HUES64 (cell line): ENCODE measurements at regions not wholly inside any gene's neighbourhood (a gene's known extent, or its start where the extent isn't known, plus 50 kb on each side); places are given as distances from the start of the nearest gene placed in this dataset.
"Not testable (repeated sequence)": the region's sequence is repeated elsewhere in the genome, so short reads cannot be mapped to it uniquely, and the experiment has no call there.

Source experiments
- H3K27ac ChIP-seq: 2 replicates; pipeline ENCODE4 v1.7.0; 2013; ENCODE audit warnings: low read depth, low read length, inconsistent platforms
- H3K27me3 ChIP-seq: 2 replicates; pipeline ENCODE4 v1.6.1; 2013; ENCODE audit warnings: mild to moderate bottlenecking, low read length; ENCODE audit not compliant: insufficient read depth
- H3K36me3 ChIP-seq: 2 replicates; pipeline ENCODE4 v1.6.1; 2013; ENCODE audit warnings: mild to moderate bottlenecking, low read length; ENCODE audit not compliant: insufficient read depth
- H3K4me1 ChIP-seq: 2 replicates; pipeline ENCODE4 v1.6.1; 2013; ENCODE audit warnings: mild to moderate bottlenecking, low read length, moderate library complexity; ENCODE audit not compliant: insufficient read depth
- H3K4me3 ChIP-seq: 2 replicates; pipeline ENCODE4 v1.5.1; 2013; ENCODE audit warnings: mild to moderate bottlenecking, low read length, moderate library complexity
- H3K9ac ChIP-seq: 2 replicates; pipeline ENCODE4 v1.6.1; 2013; ENCODE audit warnings: mild to moderate bottlenecking, low read depth, low read length
- H3K9me3 ChIP-seq: 2 replicates; pipeline ENCODE4 v1.6.1; 2013; ENCODE audit warnings: low read depth, low read length; ENCODE audit not compliant: insufficient read depth
- WGBS: fragments of 150-250, 120-280 bp; methylation state at CpG from one replicate; pipeline ENCODE4 v1.1.7; 2013; ENCODE audit warnings: missing lambda C conversion rate; 5-methylcytosine and 5-hydroxymethylcytosine counted together

- Histone ChIP-seq H3K27me3 (no peaks in the 10 kb centered on the region), H3K9me3 (no peaks in the 10 kb centered on the region)
These were observed 1865.4 kb downstream of the MAT2B start for GRCh38 chr5:165370794-165371193.

GRCh38 chr5:165375201-165375600 lies 1869.8 kb downstream of the MAT2B start:
- Histone ChIP-seq H3K9ac (no peak overlapping the region), H3K4me3 (no peak overlapping the region), H3K27ac (no peak overlapping the region), H3K4me1 (no peaks in the 10 kb centered on the region), H3K36me3 (no peaks in the 10 kb centered on the region), H3K9me3 (no peaks in the 10 kb centered on the region), H3K27me3 (no peaks in the 10 kb centered on the region)
- WGBS, result 100% methylated on average over 2 of the region's 2 CpGs

More at GRCh38 chr5:165370794-165371193, 1865.4 kb downstream of the MAT2B start:
- Histone ChIP-seq H3K36me3 (no peaks in the 10 kb centered on the region), H3K27ac (no peak overlapping the region), H3K4me1 (no peaks in the 10 kb centered on the region), H3K9ac (no peak overlapping the region), H3K4me3 (no peak overlapping the region)
- 89% methylated on average over 1 of the region's 1 CpG for WGBS

- H3K9me3 ChIP-seq, result no peaks in the 10 kb centered on the region
- no peaks in the 10 kb centered on the region for H3K36me3 ChIP-seq
- no peak overlapping the region for H3K4me3 ChIP-seq
- no peak overlapping the region for H3K9ac ChIP-seq
- 100% methylated on average over 1 of the region's 2 CpGs for WGBS
- no peak overlapping the region for H3K27ac ChIP-seq
- no peaks in the 10 kb centered on the region for H3K27me3 ChIP-seq
- H3K4me1 ChIP-seq, result no peaks in the 10 kb centered on the region
These were observed 1888.4 kb downstream of the MAT2B start for GRCh38 chr5:165393839-165394238.

- Histone ChIP-seq H3K36me3 (no peaks in the 10 kb centered on the region), H3K27me3 (no peaks in the 10 kb centered on the region), H3K4me3 (no peak overlapping the region), H3K4me1 (0 out of 2 replicates have a peak, but pooled peaks cover 3% of the 10 kb centered on the region), H3K27ac (no peak overlapping the region), H3K9ac (no peak overlapping the region), H3K9me3 (no peaks in the 10 kb centered on the region)
- 90% methylated on average over 1 of the region's 1 CpG for WGBS
These were observed 1892.1 kb downstream of the MAT2B start for GRCh38 chr5:165397516-165397915.

DNA sequence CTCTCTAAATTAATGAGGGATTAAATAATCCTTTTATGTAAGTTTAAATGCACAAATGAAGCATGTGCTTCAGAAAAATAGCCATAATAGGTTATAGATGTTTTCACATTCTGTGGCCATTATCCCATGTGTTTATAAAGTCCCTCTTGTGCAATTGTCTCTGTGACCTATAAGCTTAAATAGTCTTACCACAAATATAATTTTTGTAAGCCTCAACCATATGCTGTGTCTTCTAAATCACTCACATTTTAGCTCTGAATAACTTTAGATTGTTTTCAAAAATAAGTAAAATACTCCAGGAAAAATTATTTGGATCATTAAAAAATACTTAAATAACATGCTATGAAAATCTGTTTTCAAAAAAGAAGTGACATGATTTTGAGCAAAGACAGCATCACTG lies 1894.7 kb downstream of the MAT2B start:
- H3K9me3 ChIP-seq, result no peaks in the 10 kb centered on the region
- H3K27me3 ChIP-seq, result no peaks in the 10 kb centered on the region
- no peaks in the 10 kb centered on the region for H3K36me3 ChIP-seq

GRCh38 chr5:165404917-165405316 lies 1899.5 kb downstream of the MAT2B start:
- 94% methylated on average over 2 of the region's 2 CpGs for WGBS
- Histone ChIP-seq H3K4me3 (no peak overlapping the region), H3K4me1 (peaks cover 3% of the 10 kb centered on the region; the same call in 1 of the 2 replicates), H3K9me3 (peaks cover 15% of the 10 kb centered on the region; the same call in 1 of the 2 replicates), H3K27me3 (no peaks in the 10 kb centered on the region), H3K9ac (no peak overlapping the region), H3K36me3 (no peaks in the 10 kb centered on the region), H3K27ac (no peak overlapping the region)

More for the DNA sequence above, 1894.7 kb downstream of the MAT2B start:
- H3K27ac ChIP-seq, result no peak overlapping the region
- H3K4me1 ChIP-seq, result 0 out of 2 replicates have a peak, but pooled peaks cover 3% of the 10 kb centered on the region
- no peak overlapping the region for H3K9ac ChIP-seq
- no peak overlapping the region for H3K4me3 ChIP-seq

DNA sequence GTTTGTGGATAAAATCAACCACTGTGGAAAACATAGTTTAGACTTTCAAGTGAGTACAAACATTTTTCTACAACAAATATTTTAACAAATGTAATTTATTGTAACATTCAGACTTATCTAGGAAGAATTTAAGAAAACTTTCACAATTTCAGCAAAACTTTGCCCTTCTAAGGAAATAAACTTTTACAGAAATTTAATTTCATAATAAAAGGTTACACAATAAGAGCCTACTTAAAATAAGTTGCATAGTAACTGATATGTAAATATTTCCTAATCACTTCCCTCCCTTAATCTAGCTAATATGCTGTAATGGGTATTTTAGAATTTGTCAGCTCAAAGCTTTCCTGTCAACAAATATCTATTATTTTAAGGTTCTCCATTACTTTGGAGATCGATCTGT lies 1899.9 kb downstream of the MAT2B start:
- no peaks in the 10 kb centered on the region for H3K36me3 ChIP-seq
- H3K4me3 ChIP-seq, result no peak overlapping the region
- no peak overlapping the region for H3K27ac ChIP-seq
- peaks cover 15% of the 10 kb centered on the region; the same call in 1 of the 2 replicates for H3K9me3 ChIP-seq
- WGBS, result 100% methylated on average over 1 of the region's 1 CpG
- H3K9ac ChIP-seq, result no peak overlapping the region
- H3K4me1 ChIP-seq, result peaks cover 3% of the 10 kb centered on the region; the same call in 1 of the 2 replicates
- H3K27me3 ChIP-seq, result no peaks in the 10 kb centered on the region

- H3K36me3 ChIP-seq, result no peaks in the 10 kb centered on the region
- no peak overlapping the region for H3K27ac ChIP-seq
- no peaks in the 10 kb centered on the region for H3K27me3 ChIP-seq
- H3K9ac ChIP-seq, result no peak overlapping the region
- peaks cover 3% of the 10 kb centered on the region; the same call in 1 of the 2 replicates for H3K4me1 ChIP-seq
- H3K4me3 ChIP-seq, result no peak overlapping the region
- WGBS, result 83% methylated on average over 3 of the region's 3 CpGs
- H3K9me3 ChIP-seq, result peaks cover 15% of the 10 kb centered on the region; the same call in 1 of the 2 replicates
These were observed 1901.9 kb downstream of the MAT2B start for GRCh38 chr5:165407352-165407751.

- no peak overlapping the region for H3K4me3 ChIP-seq
- peaks cover 15% of the 10 kb centered on the region; the same call in 1 of the 2 replicates for H3K9me3 ChIP-seq
- H3K27ac ChIP-seq, result no peak overlapping the region
- H3K27me3 ChIP-seq, result no peaks in the 10 kb centered on the region
- WGBS, result 85% methylated on average over 1 of the region's 1 CpG
- no peaks in the 10 kb centered on the region for H3K36me3 ChIP-seq
- peaks cover 3% of the 10 kb centered on the region; the same call in 1 of the 2 replicates for H3K4me1 ChIP-seq
- H3K9ac ChIP-seq, result no peak overlapping the region
These were observed 1905.1 kb downstream of the MAT2B start for GRCh38 chr5:165410476-165410875.

DNA sequence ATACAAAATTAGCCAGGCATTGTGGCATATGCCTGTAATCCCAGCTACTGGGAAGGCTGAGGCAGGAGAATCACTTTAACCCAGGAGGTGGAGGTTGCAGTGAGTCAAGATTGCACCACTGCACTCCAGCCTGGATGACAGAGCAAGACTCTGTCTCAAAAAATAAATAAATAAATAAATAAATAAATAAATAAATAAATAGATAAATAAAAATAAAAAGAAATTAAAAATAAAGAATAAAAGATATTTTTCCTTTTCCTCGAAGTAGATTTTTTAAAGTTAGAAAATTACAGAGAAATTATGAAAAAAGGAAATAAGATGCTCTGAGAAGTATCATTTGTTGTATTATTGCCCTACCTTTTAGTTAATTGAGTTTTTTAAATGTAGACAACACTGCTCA lies 1906.1 kb downstream of the MAT2B start:
- H3K36me3 ChIP-seq, H3K27ac ChIP-seq, H3K27me3 ChIP-seq, H3K9ac ChIP-seq, H3K4me3 ChIP-seq, H3K4me1 ChIP-seq: not testable (repeated sequence)
- peaks cover 15% of the 10 kb centered on the region; the same call in 1 of the 2 replicates for H3K9me3 ChIP-seq
- 80% methylated on average over 1 of the region's 1 CpG for WGBS

GRCh38 chr5:165420493-165420892 lies 1915.1 kb downstream of the MAT2B start:
- no peak overlapping the region for H3K27ac ChIP-seq
- H3K9me3 ChIP-seq, result no peaks in the 10 kb centered on the region
- H3K27me3 ChIP-seq, result no peaks in the 10 kb centered on the region
- H3K4me1 ChIP-seq, result no peaks in the 10 kb centered on the region
- H3K36me3 ChIP-seq, result no peaks in the 10 kb centered on the region
- 94% methylated on average over 4 of the region's 4 CpGs for WGBS
- no peak overlapping the region for H3K4me3 ChIP-seq
- H3K9ac ChIP-seq, result no peak overlapping the region

DNA sequence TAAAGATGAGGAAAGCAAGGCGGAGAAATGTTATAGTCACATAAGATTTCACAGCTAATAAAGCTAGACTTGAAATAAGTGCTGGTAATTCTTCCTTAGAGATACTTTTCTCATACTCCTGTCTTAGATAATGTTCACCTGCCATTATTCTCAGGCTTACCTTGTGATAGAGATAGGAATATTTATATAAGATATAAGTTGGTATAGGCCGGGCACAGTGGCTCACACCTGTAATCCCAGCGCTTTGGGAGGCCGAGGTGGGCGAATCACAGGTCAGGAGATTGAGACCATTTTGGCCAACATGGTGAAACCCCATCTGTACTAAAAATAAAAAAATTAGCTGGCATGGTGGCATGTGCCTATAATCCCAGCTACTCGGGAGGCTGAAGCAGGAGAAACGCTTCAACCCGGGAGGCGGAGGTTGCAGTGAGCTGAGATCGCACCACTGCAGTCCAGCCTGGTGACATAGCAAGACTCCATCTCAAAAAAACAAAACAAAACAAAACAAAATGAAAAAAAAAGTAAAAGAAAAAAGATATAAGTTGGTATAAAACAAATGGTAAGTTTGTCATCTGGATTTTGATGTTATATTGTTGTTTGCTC lies 1918.4 kb downstream of the MAT2B start:
- no peak overlapping the region for H3K9ac ChIP-seq
- H3K27ac ChIP-seq, result no peak overlapping the region
- H3K4me1 ChIP-seq, result no peaks in the 10 kb centered on the region
- no peaks in the 10 kb centered on the region for H3K9me3 ChIP-seq
- no peaks in the 10 kb centered on the region for H3K27me3 ChIP-seq
- WGBS, result 85% methylated on average over 9 of the region's 10 CpGs
- H3K36me3 ChIP-seq, result no peaks in the 10 kb centered on the region
- H3K4me3 ChIP-seq, result no peak overlapping the region
